HEK293 (cell line): ENCODE measurements at regions not wholly inside any gene's neighbourhood (a gene's known extent, or its start where the extent isn't known, plus 50 kb on each side); places are given as distances from the start of the nearest gene placed in this dataset.

Experiments used
- CTCF ChIA-PET: fragments of 350-600 bp; formaldehyde crosslinking; extraction: SDS; loops from one replicate; lab custom pipeline; 2021; ENCODE audit warnings: antibody characterized with exemption; lab: Yijun Ruan, JAX
- POLR2A ChIA-PET: fragments of 300-600 bp; formaldehyde crosslinking; extraction: SDS; loops from one replicate; lab custom pipeline; 2020; ENCODE audit warnings: antibody characterized with exemption, inconsistent platforms; lab: Yijun Ruan, JAX
- H3K27ac ChIP-seq: fragments of 200-500 bp; sonication (Bioruptor generic); 2 replicates; pipeline ENCODE4 v1.5.1; 2014; ENCODE audit warnings: low read depth, low read length, control low read depth, inconsistent platforms; ENCODE audit errors: extremely low read depth
- H3K36me3 ChIP-seq, 2 experiments: fragments of 200-500 bp in 1 of 2; sonication (Bioruptor generic) in 1 of 2; 1 replicate in 1 of 2; 2 replicates in 1 of 2; pipeline ENCODE4 v1.5.1; 2014 to 2017; ENCODE audit warnings: inconsistent platforms in 2 of 2, low read length in 2 of 2; ENCODE audit not compliant: control insufficient read depth in 2 of 2, insufficient read depth in 1 of 2
- H3K4me1 ChIP-seq: fragments of 200-500 bp; sonication (Bioruptor generic); 2 replicates; pipeline ENCODE4 v1.5.1; 2014; ENCODE audit warnings: mild to moderate bottlenecking, low read length, inconsistent platforms; ENCODE audit not compliant: control insufficient read depth, insufficient read depth
- H3K4me3 ChIP-seq: 2 replicates; pipeline ENCODE4 v1.5.1; 2011; ENCODE audit warnings: low read depth, mild to moderate bottlenecking, control low read depth, low read length, moderate library complexity
- H3K9me3 ChIP-seq: fragments of 200-500 bp; sonication (Bioruptor generic); 2 replicates; pipeline ENCODE4 v1.5.1; 2014; ENCODE audit warnings: low read depth, low read length, inconsistent platforms; ENCODE audit not compliant: control insufficient read depth, insufficient read depth
- EGR2 ChIP-seq: fragments of 450-650 bp; formaldehyde crosslinking; IDR thresholded peaks from 2 replicates; pipeline ENCODE4 v1.5.1; 2016; ENCODE audit warnings: low read depth, missing biosample characterization, missing genetic modification characterization
- GLI2 ChIP-seq: fragments of 450-650 bp; formaldehyde crosslinking; IDR thresholded peaks from 2 replicates; pipeline ENCODE4; 2017; ENCODE audit warnings: missing biosample characterization, missing genetic modification characterization, low read depth, borderline replicate concordance
- OVOL3 ChIP-seq: fragments of 450-650 bp; formaldehyde crosslinking; IDR thresholded peaks from 2 replicates; pipeline ENCODE4 v1.5.1; 2016; ENCODE audit warnings: missing biosample characterization, missing genetic modification characterization
- SCRT1 ChIP-seq: fragments of 450-650 bp; formaldehyde crosslinking; IDR thresholded peaks from 2 replicates; pipeline ENCODE4 v1.5.1; 2016; ENCODE audit warnings: missing biosample characterization, missing genetic modification characterization, borderline replicate concordance
- WT1 ChIP-seq: fragments of 450-650 bp; formaldehyde crosslinking; IDR thresholded peaks from 2 replicates; pipeline ENCODE4 v1.5.1; 2016; ENCODE audit warnings: missing biosample characterization, missing genetic modification characterization
- ZBTB26 ChIP-seq: fragments of 450-650 bp; formaldehyde crosslinking; optimal IDR thresholded peaks from 2 replicates; pipeline ENCODE3; 2016; ENCODE audit warnings: missing biosample characterization, mild to moderate bottlenecking, missing genetic modification characterization
- ZFP3 ChIP-seq: fragments of 450-650 bp; formaldehyde crosslinking; IDR thresholded peaks from 2 replicates; pipeline ENCODE4 v1.5.1; 2016; ENCODE audit warnings: low read depth, missing biosample characterization, missing genetic modification characterization
- ZNF155 ChIP-seq: fragments of 450-650 bp; formaldehyde crosslinking; IDR thresholded peaks from 2 replicates; pipeline ENCODE4 v1.5.1; 2016; ENCODE audit warnings: missing biosample characterization, missing genetic modification characterization
- ZNF211 ChIP-seq: fragments of 450-650 bp; formaldehyde crosslinking; IDR thresholded peaks from 2 replicates; pipeline ENCODE4 v1.5.1; 2016; ENCODE audit warnings: low read depth, missing biosample characterization, missing genetic modification characterization
- ZNF266 ChIP-seq: fragments of 450-650 bp; formaldehyde crosslinking; IDR thresholded peaks from 2 replicates; pipeline ENCODE4 v1.5.1; 2016; ENCODE audit warnings: missing biosample characterization, missing genetic modification characterization, low read depth
- ZNF398 ChIP-seq: fragments of 450-650 bp; formaldehyde crosslinking; IDR thresholded peaks from 2 replicates; pipeline ENCODE4 v1.5.1; 2017; ENCODE audit warnings: missing biosample characterization, missing genetic modification characterization
- ZNF544 ChIP-seq: fragments of 450-650 bp; formaldehyde crosslinking; IDR thresholded peaks from 2 replicates; pipeline ENCODE4 v1.5.0; 2017; ENCODE audit warnings: missing biosample characterization, missing genetic modification characterization
- ZNF600 ChIP-seq: fragments of 450-650 bp; formaldehyde crosslinking; IDR thresholded peaks from 2 replicates; pipeline ENCODE4 v1.5.1; 2016; ENCODE audit warnings: missing biosample characterization, missing genetic modification characterization
- ZNF621 ChIP-seq: fragments of 450-650 bp; formaldehyde crosslinking; IDR thresholded peaks from 2 replicates; pipeline ENCODE4 v1.5.1; 2017; ENCODE audit warnings: missing biosample characterization, missing genetic modification characterization
- ZNF623 ChIP-seq: fragments of 450-650 bp; formaldehyde crosslinking; IDR thresholded peaks from 2 replicates; pipeline ENCODE4 v1.5.1; 2016; ENCODE audit warnings: missing biosample characterization, missing genetic modification characterization
- ZNF670 ChIP-seq: fragments of 450-650 bp; formaldehyde crosslinking; IDR thresholded peaks from 2 replicates; pipeline ENCODE4 v1.5.1; 2016; ENCODE audit warnings: missing biosample characterization, missing genetic modification characterization, low read depth
- ZNF792 ChIP-seq: fragments of 450-650 bp; formaldehyde crosslinking; IDR thresholded peaks from 2 replicates; pipeline ENCODE4 v1.5.1; 2016; ENCODE audit warnings: missing biosample characterization, missing genetic modification characterization
- ZXDB ChIP-seq: fragments of 450-650 bp; formaldehyde crosslinking; IDR thresholded peaks from 2 replicates; pipeline ENCODE4 v1.5.1; 2016; ENCODE audit warnings: missing biosample characterization, missing genetic modification characterization
- TF ChIP-seq, protein P1 (sequence below): IDR thresholded peaks from 2 replicates; pipeline ENCODE4 v1.6.1; 2011; ENCODE audit warnings: mild to moderate bottlenecking, low read depth, low read length, borderline replicate concordance
- TF ChIP-seq, protein P2 (sequence below): fragments of 450-650 bp; formaldehyde crosslinking; IDR thresholded peaks from 2 replicates; pipeline ENCODE4 v1.5.1; 2016; ENCODE audit warnings: missing biosample characterization, missing genetic modification characterization, borderline replicate concordance

GRCh38 chr2:217469203-217469810 lies 533.5 kb downstream of the TNS1 start:
- Histone ChIP-seq H3K36me3 (no peaks in the 10 kb centered on the region), H3K27ac (no peak overlapping the region), H3K9me3 (no peaks in the 10 kb centered on the region), H3K4me3 (no peak overlapping the region), H3K4me1 (no peaks in the 10 kb centered on the region)
- POLR2A ChIA-PET, result no interaction called here
- TF ChIP-seq ZNF621 (no peak), SCRT1 (tag by site-specific recombination) (no peak), ZNF211 (tag by site-specific recombination) (no peak), WT1 (tag by site-specific recombination) (no peak), ZNF155 (no peak), ZNF792 (tag by site-specific recombination) (no peak), GLI2 (tag by site-specific recombination) (no peak), ZNF600 (tag by site-specific recombination) (no peak), ZNF623 (tag by site-specific recombination) (no peak), OVOL3 (tag by site-specific recombination) (no peak), ZNF544 (tag by site-specific recombination) (no peak), ZBTB26 (tag by site-specific recombination) (no peak), ZNF670 (tag by site-specific recombination) (no peak), ZNF398 (tag by site-specific recombination) (no peak), ZNF266 (tag by site-specific recombination) (no peak), ZFP3 (tag by site-specific recombination) (no peak), EGR2 (no peak), ZXDB (tag by site-specific recombination) (no peak)
- TF ChIP-seq, protein P1, sequence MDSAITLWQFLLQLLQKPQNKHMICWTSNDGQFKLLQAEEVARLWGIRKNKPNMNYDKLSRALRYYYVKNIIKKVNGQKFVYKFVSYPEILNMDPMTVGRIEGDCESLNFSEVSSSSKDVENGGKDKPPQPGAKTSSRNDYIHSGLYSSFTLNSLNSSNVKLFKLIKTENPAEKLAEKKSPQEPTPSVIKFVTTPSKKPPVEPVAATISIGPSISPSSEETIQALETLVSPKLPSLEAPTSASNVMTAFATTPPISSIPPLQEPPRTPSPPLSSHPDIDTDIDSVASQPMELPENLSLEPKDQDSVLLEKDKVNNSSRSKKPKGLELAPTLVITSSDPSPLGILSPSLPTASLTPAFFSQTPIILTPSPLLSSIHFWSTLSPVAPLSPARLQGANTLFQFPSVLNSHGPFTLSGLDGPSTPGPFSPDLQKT, result no peak
- TF ChIP-seq, protein P2, sequence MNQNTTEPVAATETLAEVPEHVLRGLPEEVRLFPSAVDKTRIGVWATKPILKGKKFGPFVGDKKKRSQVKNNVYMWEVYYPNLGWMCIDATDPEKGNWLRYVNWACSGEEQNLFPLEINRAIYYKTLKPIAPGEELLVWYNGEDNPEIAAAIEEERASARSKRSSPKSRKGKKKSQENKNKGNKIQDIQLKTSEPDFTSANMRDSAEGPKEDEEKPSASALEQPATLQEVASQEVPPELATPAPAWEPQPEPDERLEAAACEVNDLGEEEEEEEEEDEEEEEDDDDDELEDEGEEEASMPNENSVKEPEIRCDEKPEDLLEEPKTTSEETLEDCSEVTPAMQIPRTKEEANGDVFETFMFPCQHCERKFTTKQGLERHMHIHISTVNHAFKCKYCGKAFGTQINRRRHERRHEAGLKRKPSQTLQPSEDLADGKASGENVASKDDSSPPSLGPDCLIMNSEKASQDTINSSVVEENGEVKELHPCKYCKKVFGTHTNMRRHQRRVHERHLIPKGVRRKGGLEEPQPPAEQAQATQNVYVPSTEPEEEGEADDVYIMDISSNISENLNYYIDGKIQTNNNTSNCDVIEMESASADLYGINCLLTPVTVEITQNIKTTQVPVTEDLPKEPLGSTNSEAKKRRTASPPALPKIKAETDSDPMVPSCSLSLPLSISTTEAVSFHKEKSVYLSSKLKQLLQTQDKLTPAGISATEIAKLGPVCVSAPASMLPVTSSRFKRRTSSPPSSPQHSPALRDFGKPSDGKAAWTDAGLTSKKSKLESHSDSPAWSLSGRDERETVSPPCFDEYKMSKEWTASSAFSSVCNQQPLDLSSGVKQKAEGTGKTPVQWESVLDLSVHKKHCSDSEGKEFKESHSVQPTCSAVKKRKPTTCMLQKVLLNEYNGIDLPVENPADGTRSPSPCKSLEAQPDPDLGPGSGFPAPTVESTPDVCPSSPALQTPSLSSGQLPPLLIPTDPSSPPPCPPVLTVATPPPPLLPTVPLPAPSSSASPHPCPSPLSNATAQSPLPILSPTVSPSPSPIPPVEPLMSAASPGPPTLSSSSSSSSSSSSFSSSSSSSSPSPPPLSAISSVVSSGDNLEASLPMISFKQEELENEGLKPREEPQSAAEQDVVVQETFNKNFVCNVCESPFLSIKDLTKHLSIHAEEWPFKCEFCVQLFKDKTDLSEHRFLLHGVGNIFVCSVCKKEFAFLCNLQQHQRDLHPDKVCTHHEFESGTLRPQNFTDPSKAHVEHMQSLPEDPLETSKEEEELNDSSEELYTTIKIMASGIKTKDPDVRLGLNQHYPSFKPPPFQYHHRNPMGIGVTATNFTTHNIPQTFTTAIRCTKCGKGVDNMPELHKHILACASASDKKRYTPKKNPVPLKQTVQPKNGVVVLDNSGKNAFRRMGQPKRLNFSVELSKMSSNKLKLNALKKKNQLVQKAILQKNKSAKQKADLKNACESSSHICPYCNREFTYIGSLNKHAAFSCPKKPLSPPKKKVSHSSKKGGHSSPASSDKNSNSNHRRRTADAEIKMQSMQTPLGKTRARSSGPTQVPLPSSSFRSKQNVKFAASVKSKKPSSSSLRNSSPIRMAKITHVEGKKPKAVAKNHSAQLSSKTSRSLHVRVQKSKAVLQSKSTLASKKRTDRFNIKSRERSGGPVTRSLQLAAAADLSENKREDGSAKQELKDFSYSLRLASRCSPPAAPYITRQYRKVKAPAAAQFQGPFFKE (tag by site-specific recombination), result no peak
- CTCF ChIA-PET, result interaction anchor here (0.6 to 1.8 kb wide), 4 partner anchors 9 to 42 kb away, joined by 3 to 4 read pairs (median 3); no protein-coding TSS in a partner anchor
